ENCODE measurements at regions not wholly inside any gene's neighbourhood (a gene's known extent, or its start where the extent isn't known, plus 50 kb on each side); places are given as distances from the start of the nearest gene placed in this dataset.

GRCh38 chr4:106493086-106493485 lies 124.5 kb upstream of the GIMD1 start:
- Histone ChIP-seq H3K9me3 (ENCODE audit: low read depth, low read length, poor library complexity, severe bottlenecking) (no peaks in the 10 kb centered on the region), H3K4me3 (ENCODE audit: low read depth, low read length, poor library complexity, severe bottlenecking) (no peak overlapping the region), H3K27me3 (replicated peaks; ENCODE audit: insufficient read depth, low read depth, low read length, poor library complexity) (no peaks in the 10 kb centered on the region), H3K4me1 (ENCODE audit: insufficient read depth, low read length, poor library complexity, severe bottlenecking) (no peaks in the 10 kb centered on the region), H3K36me3 (ENCODE audit: insufficient read depth, low read length, poor library complexity, severe bottlenecking) (no peaks in the 10 kb centered on the region), H3K27ac (ENCODE audit: low read depth, low read length, poor library complexity, severe bottlenecking) (no peak overlapping the region)
- POLR2A ChIA-PET (ENCODE audit: low non-redundant PET), result no interaction called here
- TF ChIP-seq, protein P1, sequence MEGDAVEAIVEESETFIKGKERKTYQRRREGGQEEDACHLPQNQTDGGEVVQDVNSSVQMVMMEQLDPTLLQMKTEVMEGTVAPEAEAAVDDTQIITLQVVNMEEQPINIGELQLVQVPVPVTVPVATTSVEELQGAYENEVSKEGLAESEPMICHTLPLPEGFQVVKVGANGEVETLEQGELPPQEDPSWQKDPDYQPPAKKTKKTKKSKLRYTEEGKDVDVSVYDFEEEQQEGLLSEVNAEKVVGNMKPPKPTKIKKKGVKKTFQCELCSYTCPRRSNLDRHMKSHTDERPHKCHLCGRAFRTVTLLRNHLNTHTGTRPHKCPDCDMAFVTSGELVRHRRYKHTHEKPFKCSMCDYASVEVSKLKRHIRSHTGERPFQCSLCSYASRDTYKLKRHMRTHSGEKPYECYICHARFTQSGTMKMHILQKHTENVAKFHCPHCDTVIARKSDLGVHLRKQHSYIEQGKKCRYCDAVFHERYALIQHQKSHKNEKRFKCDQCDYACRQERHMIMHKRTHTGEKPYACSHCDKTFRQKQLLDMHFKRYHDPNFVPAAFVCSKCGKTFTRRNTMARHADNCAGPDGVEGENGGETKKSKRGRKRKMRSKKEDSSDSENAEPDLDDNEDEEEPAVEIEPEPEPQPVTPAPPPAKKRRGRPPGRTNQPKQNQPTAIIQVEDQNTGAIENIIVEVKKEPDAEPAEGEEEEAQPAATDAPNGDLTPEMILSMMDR (conservative IDR thresholded peaks at IDR 0.05; ENCODE audit: low read depth, low read length), result no peak
- TF ChIP-seq EZH2 (IDR thresholded peaks at IDR 0.05; ENCODE audit: borderline replicate concordance, low read depth, low read length, poor library complexity, severe bottlenecking), result no peak
- DNase-seq (ENCODE audit: low spot score), result no peak
- no TSS peak for BruUV-seq (replicated peaks)
- CTCF ChIA-PET, result no interaction called here
- intact Hi-C loops (cut with micrococcal nuclease; ENCODE audit: unreplicated experiment), result no loop called here

- DNase-seq (ENCODE audit: low spot score), result no peak
- TF ChIP-seq EZH2 (IDR thresholded peaks at IDR 0.05; ENCODE audit: borderline replicate concordance, low read depth, low read length, poor library complexity, severe bottlenecking), result no peak
- TF ChIP-seq, protein P1 (conservative IDR thresholded peaks at IDR 0.05; ENCODE audit: low read depth, low read length), result no peak
- Histone ChIP-seq H3K27ac (ENCODE audit: low read depth, low read length, poor library complexity, severe bottlenecking) (no peak overlapping the region), H3K4me1 (ENCODE audit: insufficient read depth, low read length, poor library complexity, severe bottlenecking) (no peaks in the 10 kb centered on the region), H3K27me3 (replicated peaks; ENCODE audit: insufficient read depth, low read depth, low read length, poor library complexity) (no peaks in the 10 kb centered on the region), H3K4me3 (ENCODE audit: low read depth, low read length, poor library complexity, severe bottlenecking) (no peak overlapping the region), H3K36me3 (ENCODE audit: insufficient read depth, low read length, poor library complexity, severe bottlenecking) (no peaks in the 10 kb centered on the region), H3K9me3 (ENCODE audit: low read depth, low read length, poor library complexity, severe bottlenecking) (no peaks in the 10 kb centered on the region)
- BruUV-seq (replicated peaks), result no TSS peak
- CTCF ChIA-PET, result no interaction called here
- POLR2A ChIA-PET (ENCODE audit: low non-redundant PET), result no interaction called here
- intact Hi-C loops (cut with micrococcal nuclease; ENCODE audit: unreplicated experiment), result no loop called here
These were observed 118.0 kb upstream of the GIMD1 start for GRCh38 chr4:106486533-106486932.

DNA sequence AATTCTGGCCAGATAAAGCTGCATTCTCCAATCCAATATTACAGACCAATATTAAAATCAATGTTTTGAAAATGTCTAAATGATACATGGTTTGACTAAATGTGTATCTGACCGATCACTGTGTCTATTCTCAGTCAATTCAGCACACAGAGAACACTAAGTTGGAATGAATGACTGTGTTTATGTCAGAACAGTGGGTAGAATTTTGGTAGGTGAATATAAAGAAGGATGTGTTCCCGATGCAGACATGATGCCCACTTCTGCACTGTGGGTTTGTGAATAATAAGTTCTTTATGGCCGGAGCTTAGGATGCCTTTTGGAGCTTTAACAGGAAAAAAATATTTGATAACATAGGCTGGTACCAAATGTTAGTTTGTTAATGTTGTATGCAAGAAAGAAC lies 113.2 kb upstream of the GIMD1 start:
- intact Hi-C loops (cut with micrococcal nuclease; ENCODE audit: unreplicated experiment), result no loop called here
- TF ChIP-seq, protein P1 (conservative IDR thresholded peaks at IDR 0.05; ENCODE audit: low read depth, low read length), result no peak
- BruUV-seq (replicated peaks), result no TSS peak
- Histone ChIP-seq H3K27ac (ENCODE audit: low read depth, low read length, poor library complexity, severe bottlenecking) (no peak overlapping the region), H3K27me3 (replicated peaks; ENCODE audit: insufficient read depth, low read depth, low read length, poor library complexity) (no peaks in the 10 kb centered on the region), H3K36me3 (ENCODE audit: insufficient read depth, low read length, poor library complexity, severe bottlenecking) (no peaks in the 10 kb centered on the region), H3K4me3 (ENCODE audit: low read depth, low read length, poor library complexity, severe bottlenecking) (no peak overlapping the region), H3K9me3 (ENCODE audit: low read depth, low read length, poor library complexity, severe bottlenecking) (no peaks in the 10 kb centered on the region), H3K4me1 (ENCODE audit: insufficient read depth, low read length, poor library complexity, severe bottlenecking) (no peaks in the 10 kb centered on the region)
- POLR2A ChIA-PET (ENCODE audit: low non-redundant PET), result no interaction called here
- DNase-seq (ENCODE audit: low spot score), result no peak
- CTCF ChIA-PET, result no interaction called here
